ENCODE measurements at regions not wholly inside any gene's neighbourhood (a gene's known extent, or its start where the extent isn't known, plus 50 kb on each side); places are given as distances from the start of the nearest gene placed in this dataset.

GRCh38 chr16:80390046-80390445 is 150.7 kb upstream of the DYNLRB2 start:
- TF ChIP-seq, protein P1, sequence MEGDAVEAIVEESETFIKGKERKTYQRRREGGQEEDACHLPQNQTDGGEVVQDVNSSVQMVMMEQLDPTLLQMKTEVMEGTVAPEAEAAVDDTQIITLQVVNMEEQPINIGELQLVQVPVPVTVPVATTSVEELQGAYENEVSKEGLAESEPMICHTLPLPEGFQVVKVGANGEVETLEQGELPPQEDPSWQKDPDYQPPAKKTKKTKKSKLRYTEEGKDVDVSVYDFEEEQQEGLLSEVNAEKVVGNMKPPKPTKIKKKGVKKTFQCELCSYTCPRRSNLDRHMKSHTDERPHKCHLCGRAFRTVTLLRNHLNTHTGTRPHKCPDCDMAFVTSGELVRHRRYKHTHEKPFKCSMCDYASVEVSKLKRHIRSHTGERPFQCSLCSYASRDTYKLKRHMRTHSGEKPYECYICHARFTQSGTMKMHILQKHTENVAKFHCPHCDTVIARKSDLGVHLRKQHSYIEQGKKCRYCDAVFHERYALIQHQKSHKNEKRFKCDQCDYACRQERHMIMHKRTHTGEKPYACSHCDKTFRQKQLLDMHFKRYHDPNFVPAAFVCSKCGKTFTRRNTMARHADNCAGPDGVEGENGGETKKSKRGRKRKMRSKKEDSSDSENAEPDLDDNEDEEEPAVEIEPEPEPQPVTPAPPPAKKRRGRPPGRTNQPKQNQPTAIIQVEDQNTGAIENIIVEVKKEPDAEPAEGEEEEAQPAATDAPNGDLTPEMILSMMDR (IDR thresholded peaks at IDR 0.05; ENCODE audit: insufficient read depth in 1 of 2, low read depth in 1 of 2, low read length in 1 of 2, severe bottlenecking in 1 of 2, unreplicated experiment in 1 of 2) = no peak
- no TSS peak for BruUV-seq (replicated peaks)
- H3K4me1 Mint-ChIP-seq (ENCODE audit: low read depth, unreplicated experiment) = no peaks in the 10 kb centered on the region
- no peaks in the 10 kb centered on the region for H3K27me3 Mint-ChIP-seq (ENCODE audit: insufficient read depth, unreplicated experiment)
- H3K27ac Mint-ChIP-seq (ENCODE audit: unreplicated experiment) = no peak overlapping the region
- Histone ChIP-seq H3K9me3 (peaks cover 9% of the 10 kb centered on the region), H3K36me3 (ENCODE audit: control insufficient read depth, insufficient read depth, low read length) (no peaks in the 10 kb centered on the region), H3K4me3 (ENCODE audit: low read depth, low read length) (no peak overlapping the region), H3K4me1 (no peaks in the 10 kb centered on the region), H3K27me3 (replicated peaks; ENCODE audit: control insufficient read depth, insufficient read depth, low read length) (no peaks in the 10 kb centered on the region)
- H3K4me3 Mint-ChIP-seq (ENCODE audit: unreplicated experiment) = no peak overlapping the region
- ChIA-PET POLR2A (no interaction called here), CTCF (no interaction called here)
- no peak for DNase-seq
- no peaks in the 10 kb centered on the region for H3K36me3 Mint-ChIP-seq (ENCODE audit: insufficient read depth, unreplicated experiment)
- H3K9me3 Mint-ChIP-seq (ENCODE audit: unreplicated experiment) = no peaks in the 10 kb centered on the region
- intact Hi-C loops (cut with micrococcal nuclease; ENCODE audit: unreplicated experiment) = no loop called here

DNA sequence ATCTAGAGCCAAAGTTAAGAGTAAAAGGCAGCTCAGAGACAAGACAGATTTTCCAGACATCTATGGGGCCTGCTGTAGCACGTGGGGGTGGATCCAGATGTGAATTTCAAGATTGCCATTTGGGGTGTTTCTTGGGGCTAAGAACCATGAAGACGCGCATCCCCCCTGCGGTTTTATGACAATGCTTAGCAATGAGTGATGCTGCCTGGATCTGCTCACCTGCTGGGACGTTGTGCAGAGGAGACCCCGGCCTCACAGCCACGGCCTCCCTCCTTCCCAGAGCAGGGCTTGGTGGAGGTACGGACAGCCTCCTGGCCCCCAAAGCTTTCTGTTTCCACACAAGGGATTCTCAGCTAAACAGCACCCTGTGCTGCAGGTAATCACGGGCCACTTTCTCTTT is 151.5 kb upstream of the DYNLRB2 start:
- intact Hi-C loops (cut with micrococcal nuclease; ENCODE audit: unreplicated experiment) = no loop called here
- DNase-seq = no peak
- ChIA-PET POLR2A (no interaction called here), CTCF (no interaction called here)
- BruUV-seq (replicated peaks) = no TSS peak
- Mint-ChIP-seq H3K4me1 (ENCODE audit: low read depth, unreplicated experiment) (no peaks in the 10 kb centered on the region), H3K27ac (ENCODE audit: unreplicated experiment) (no peak overlapping the region), H3K36me3 (ENCODE audit: insufficient read depth, unreplicated experiment) (no peaks in the 10 kb centered on the region), H3K9me3 (ENCODE audit: unreplicated experiment) (no peaks in the 10 kb centered on the region), H3K4me3 (ENCODE audit: unreplicated experiment) (no peak overlapping the region), H3K27me3 (ENCODE audit: insufficient read depth, unreplicated experiment) (no peaks in the 10 kb centered on the region)
- Histone ChIP-seq H3K4me1 (no peaks in the 10 kb centered on the region), H3K9me3 (peaks cover 7% of the 10 kb centered on the region), H3K36me3 (ENCODE audit: control insufficient read depth, insufficient read depth, low read length) (no peaks in the 10 kb centered on the region), H3K27me3 (replicated peaks; ENCODE audit: control insufficient read depth, insufficient read depth, low read length) (no peaks in the 10 kb centered on the region), H3K4me3 (ENCODE audit: low read depth, low read length) (no peak overlapping the region)
- TF ChIP-seq, protein P1 (IDR thresholded peaks at IDR 0.05; ENCODE audit: insufficient read depth in 1 of 2, low read depth in 1 of 2, low read length in 1 of 2, severe bottlenecking in 1 of 2, unreplicated experiment in 1 of 2) = no peak

DNA sequence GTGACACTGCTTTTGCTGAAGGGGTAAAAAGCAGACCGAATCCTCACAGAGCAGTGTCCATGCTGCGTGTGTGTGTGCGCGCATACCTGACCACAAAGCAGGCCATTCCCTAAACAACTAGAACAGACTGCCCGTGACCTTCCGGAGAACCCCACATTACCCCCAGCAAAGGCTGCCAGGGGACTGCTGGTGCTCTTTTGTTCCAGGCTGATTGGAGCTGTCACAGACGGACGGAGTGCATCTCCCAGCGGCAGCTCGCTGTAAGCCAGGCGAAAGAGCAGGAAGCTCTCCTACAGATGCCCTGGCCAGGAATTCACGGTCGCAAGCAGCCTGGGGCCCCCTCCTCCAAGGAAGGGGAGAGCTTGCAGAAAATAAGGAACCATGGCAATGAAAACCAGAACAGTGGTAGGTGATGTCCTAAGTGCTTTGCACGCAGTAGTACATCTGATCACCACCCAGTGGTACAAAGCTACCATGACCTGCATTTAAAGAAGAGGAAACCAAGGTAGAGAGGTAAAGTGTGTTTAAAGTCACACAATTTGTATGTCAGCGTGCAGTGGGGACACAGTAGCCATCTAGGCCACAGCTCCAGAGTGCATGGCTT is 153.4 kb upstream of the DYNLRB2 start:
- intact Hi-C loops (cut with micrococcal nuclease; ENCODE audit: unreplicated experiment) = no loop called here
- H3K36me3 Mint-ChIP-seq (ENCODE audit: insufficient read depth, unreplicated experiment) = no peaks in the 10 kb centered on the region
- no peak overlapping the region for H3K4me3 ChIP-seq (ENCODE audit: low read depth, low read length)
- no peaks in the 10 kb centered on the region for H3K4me1 Mint-ChIP-seq (ENCODE audit: low read depth, unreplicated experiment)
- no peaks in the 10 kb centered on the region for H3K9me3 Mint-ChIP-seq (ENCODE audit: unreplicated experiment)
- no peaks in the 10 kb centered on the region for H3K36me3 ChIP-seq (ENCODE audit: control insufficient read depth, insufficient read depth, low read length)
- no peaks in the 10 kb centered on the region for H3K27me3 ChIP-seq (replicated peaks; ENCODE audit: control insufficient read depth, insufficient read depth, low read length)
- BruUV-seq (replicated peaks) = no TSS peak
- no peaks in the 10 kb centered on the region for H3K4me1 ChIP-seq
- no peaks in the 10 kb centered on the region for H3K9me3 ChIP-seq
- ChIA-PET CTCF (no interaction called here), POLR2A (no interaction called here)
- H3K27ac Mint-ChIP-seq (ENCODE audit: unreplicated experiment) = no peak overlapping the region
- peaks cover 3% of the 10 kb centered on the region for H3K27me3 Mint-ChIP-seq (ENCODE audit: insufficient read depth, unreplicated experiment)
- TF ChIP-seq, protein P1 (IDR thresholded peaks at IDR 0.05; ENCODE audit: insufficient read depth in 1 of 2, low read depth in 1 of 2, low read length in 1 of 2, severe bottlenecking in 1 of 2, unreplicated experiment in 1 of 2) = no peak
- no peak for DNase-seq
- no peak overlapping the region for H3K4me3 Mint-ChIP-seq (ENCODE audit: unreplicated experiment)

Data from Caco-2 (cell line).